Naive thymus-derived CD4-positive, alpha-beta T cell (primary cell): ENCODE measurements at regions not wholly inside any gene's neighbourhood (a gene's known extent, or its start where the extent isn't known, plus 50 kb on each side); places are given as distances from the start of the nearest gene placed in this dataset.
"Not testable (repeated sequence)": the region's sequence is repeated elsewhere in the genome, so short reads cannot be mapped to it uniquely, and the experiment has no call there.

ENCODE experiments used
- ATAC-seq: fragments of 150-1000 bp; cut with Tn5 transposase; 2 replicates; pipeline ENCODE4 v1.10.0; 2021; ENCODE audit warnings: mild to moderate bottlenecking, moderate library complexity
- CTCF ChIA-PET: fragments of 350-600 bp; sonication (Branson Sonifier 250); formaldehyde crosslinking; loops from one replicate; lab custom pipeline; 2021; ENCODE audit warnings: antibody characterized with exemption; lab: Charles Lee
- POLR2A ChIA-PET: fragments of 350-600 bp; sonication (Branson Sonifier 250); formaldehyde crosslinking; loops from one replicate; lab custom pipeline; 2021; ENCODE audit warnings: antibody characterized with exemption, inconsistent platforms; lab: Charles Lee
- DNase-seq, 9 donors: peaks; one replicate each; pipeline versions ENCODE4 v3.0.0 to v3.0.0-alpha.2; 2020 to 2022; ENCODE audit warnings: mixed read lengths in 1 of 9
- H3K27ac ChIP-seq: one replicate; pipeline ENCODE4 v1.7.0; 2013; ENCODE audit warnings: mild to moderate bottlenecking, low read depth, low read length, moderate library complexity
- H3K27me3 ChIP-seq, 2 donors: one replicate each; pipeline ENCODE4 v1.7.0; 2013; ENCODE audit warnings: low read length in 2 of 2, mild to moderate bottlenecking in 2 of 2, moderate library complexity in 2 of 2; ENCODE audit not compliant: control insufficient read depth in 2 of 2, insufficient read depth in 2 of 2
- H3K36me3 ChIP-seq, 3 experiments: 1 replicate in 2 of 3; 2 replicates in 1 of 3; pipeline ENCODE4 v1.7.0; 2013; ENCODE audit warnings: low read length in 3 of 3, mild to moderate bottlenecking in 3 of 3, moderate library complexity in 1 of 3; ENCODE audit not compliant: insufficient read depth in 3 of 3, control insufficient read depth in 2 of 3
- H3K4me1 ChIP-seq, 2 donors: one replicate each; pipeline ENCODE4 v1.7.0; 2013; ENCODE audit warnings: low read length in 2 of 2, mild to moderate bottlenecking in 2 of 2, moderate library complexity in 1 of 2; ENCODE audit not compliant: control insufficient read depth in 2 of 2, insufficient read depth in 2 of 2
- H3K4me3 ChIP-seq: 2 replicates; pipeline ENCODE4 v1.7.0; 2013; ENCODE audit warnings: mild to moderate bottlenecking, low read length
- H3K9me3 ChIP-seq, 3 experiments: 1 replicate in 2 of 3; 2 replicates in 1 of 3; pipeline ENCODE4 v1.7.0; 2013; ENCODE audit warnings: low read length in 3 of 3; ENCODE audit not compliant: control insufficient read depth in 2 of 3
- H3K27ac Mint-ChIP-seq, 9 donors: one replicate each; pipeline ENCODE4 v1.8.0; 2020 to 2022; ENCODE audit warnings: mixed read lengths in 9 of 9, mild to moderate bottlenecking in 8 of 9, moderate library complexity in 5 of 9, inconsistent platforms in 2 of 9
- H3K27me3 Mint-ChIP-seq, 5 donors: one replicate each; pipeline ENCODE4 v1.8.0; 2021 to 2022; ENCODE audit warnings: mixed read lengths in 5 of 5, mild to moderate bottlenecking in 1 of 5
- H3K36me3 Mint-ChIP-seq, 5 donors: one replicate each; pipeline ENCODE4 v1.8.0; 2020 to 2022; ENCODE audit warnings: mixed read lengths in 5 of 5, mild to moderate bottlenecking in 3 of 5, inconsistent platforms in 1 of 5
- H3K4me1 Mint-ChIP-seq, 7 donors: one replicate each; pipeline ENCODE4 v1.8.0; 2020 to 2022; ENCODE audit warnings: mixed read lengths in 7 of 7, mild to moderate bottlenecking in 3 of 7, inconsistent platforms in 1 of 7
- H3K4me3 Mint-ChIP-seq, 10 donors: one replicate each; pipeline ENCODE4 v1.8.0; 2020 to 2022; ENCODE audit warnings: mild to moderate bottlenecking in 10 of 10, mixed read lengths in 10 of 10, moderate library complexity in 6 of 10, inconsistent platforms in 2 of 10
- H3K9me3 Mint-ChIP-seq, 11 donors: one replicate each; pipeline ENCODE4 v1.8.0; 2020 to 2022; ENCODE audit warnings: mixed read lengths in 11 of 11, mild to moderate bottlenecking in 4 of 11, inconsistent platforms in 1 of 11, moderate library complexity in 1 of 11
- intact Hi-C, 2 donors: fragments of 100-400 bp; cut with micrococcal nuclease; formaldehyde crosslinking; loops; one replicate each; pipeline ENCODE4 v1.15.1; 2023

- intact Hi-C loops, H3K9me3 ChIP-seq, ATAC-seq, H3K4me3 ChIP-seq, H3K27ac ChIP-seq, H3K36me3 ChIP-seq, POLR2A ChIA-PET, CTCF ChIA-PET, H3K4me1 ChIP-seq, H3K4me1 Mint-ChIP-seq: not testable (repeated sequence)
- Mint-ChIP-seq H3K27me3 (peaks cover 45 to 75% (median 62%) of the 10 kb centered on the region in 5 donors), H3K9me3 (peaks cover 0 to 76% (median 39%) of the 10 kb centered on the region in 11 donors), H3K4me3 (peak overlapping the region in 2 of 10 donors; percentile 2 to 60), H3K36me3 (peaks cover 0 to 19% (median 6%) of the 10 kb centered on the region in 5 donors), H3K27ac (peak overlapping the region in 5 of 9 donors; percentile 5 to 80 (median 60))
- H3K27me3 ChIP-seq = peaks cover 0 to 20% of the 10 kb centered on the region in 2 donors
- DNase-seq = peak in 1 of 9 donors; percentile 9
These were observed 85.3 kb upstream of the ZNF322 start for GRCh38 chr6:26744837-26745282.

- H3K4me1 Mint-ChIP-seq, H3K4me1 ChIP-seq, H3K9me3 ChIP-seq, H3K36me3 ChIP-seq, H3K27ac ChIP-seq, DNase-seq, CTCF ChIA-PET, ATAC-seq, H3K4me3 ChIP-seq, intact Hi-C loops, POLR2A ChIA-PET: not testable (repeated sequence)
- peaks cover 45 to 80% (median 72%) of the 10 kb centered on the region in 5 donors for H3K27me3 Mint-ChIP-seq
- peaks cover 0 to 79% (median 39%) of the 10 kb centered on the region in 11 donors for H3K9me3 Mint-ChIP-seq
- H3K4me3 Mint-ChIP-seq = peak overlapping the region in 1 of 10 donors; percentile 60
- H3K27ac Mint-ChIP-seq = peak overlapping the region in 1 of 9 donors; percentile 80
- peaks cover 0 to 20% of the 10 kb centered on the region in 2 donors for H3K27me3 ChIP-seq
- H3K36me3 Mint-ChIP-seq = peaks cover 0 to 19% (median 6%) of the 10 kb centered on the region in 5 donors
These were observed 86.4 kb upstream of the ZNF322 start for GRCh38 chr6:26745964-26746363.

- ATAC-seq, H3K4me1 ChIP-seq, H3K27ac ChIP-seq, H3K36me3 Mint-ChIP-seq, POLR2A ChIA-PET, H3K9me3 ChIP-seq, H3K4me1 Mint-ChIP-seq, intact Hi-C loops, CTCF ChIA-PET, H3K4me3 ChIP-seq, H3K36me3 ChIP-seq: not testable (repeated sequence)
- H3K9me3 Mint-ChIP-seq = peaks cover 0 to 55% (median 24%) of the 10 kb centered on the region in 11 donors
- H3K27me3 Mint-ChIP-seq = peaks cover 21 to 58% (median 55%) of the 10 kb centered on the region in 5 donors
- DNase-seq = peak in 1 of 9 donors; percentile 12
- peak overlapping the region in 2 of 9 donors; percentile 11 to 72 for H3K27ac Mint-ChIP-seq
- H3K4me3 Mint-ChIP-seq = peak overlapping the region in 4 of 10 donors; percentile 16 to 45 (median 30)
- peaks cover 0 to 11% of the 10 kb centered on the region in 2 donors for H3K27me3 ChIP-seq
These were observed 89.7 kb upstream of the ZNF322 start for GRCh38 chr6:26749126-26749758.

- H3K27ac Mint-ChIP-seq, POLR2A ChIA-PET, H3K36me3 ChIP-seq, H3K27ac ChIP-seq, ATAC-seq, DNase-seq, H3K4me1 ChIP-seq, H3K4me3 ChIP-seq, H3K4me3 Mint-ChIP-seq, H3K36me3 Mint-ChIP-seq, CTCF ChIA-PET, H3K27me3 ChIP-seq, H3K4me1 Mint-ChIP-seq, H3K9me3 ChIP-seq, intact Hi-C loops: not testable (repeated sequence)
- H3K9me3 Mint-ChIP-seq = peaks cover 0 to 55% (median 19%) of the 10 kb centered on the region in 11 donors
- H3K27me3 Mint-ChIP-seq = peaks cover 16 to 58% (median 55%) of the 10 kb centered on the region in 5 donors
These were observed 90.2 kb upstream of the ZNF322 start for GRCh38 chr6:26749759-26750126.

GRCh38 chr6:26754212-26754611 is 94.7 kb upstream of the ZNF322 start:
- no peaks in the 10 kb centered on the region for H3K4me1 ChIP-seq
- POLR2A ChIA-PET = no interaction called here
- Mint-ChIP-seq H3K27me3 (peaks cover 0 to 56% (median 50%) of the 10 kb centered on the region in 5 donors), H3K27ac (peak overlapping the region in 5 of 9 donors; percentile 49 to 73 (median 62)), H3K9me3 (peaks cover 0 to 41% (median 13%) of the 10 kb centered on the region in 11 donors), H3K4me1 (peaks cover 0 to 3% (median 0%) of the 10 kb centered on the region in 7 donors), H3K4me3 (peak overlapping the region in 2 of 10 donors; percentile 30 to 67), H3K36me3 (peaks cover 0 to 4% (median 3%) of the 10 kb centered on the region in 5 donors)
- no peak overlapping the region for H3K4me3 ChIP-seq
- peaks cover 0 to 10% of the 10 kb centered on the region in 2 donors for H3K27me3 ChIP-seq
- intact Hi-C loops = no loop called here
- H3K27ac ChIP-seq = no peak overlapping the region
- H3K9me3 ChIP-seq = peaks cover 0 to 3% (median 0%) of the 10 kb centered on the region in 3 experiments
- no peaks in the 10 kb centered on the region for H3K36me3 ChIP-seq
- ATAC-seq (no peak), DNase-seq (no peak)
- CTCF ChIA-PET = no interaction called here

GRCh38 chr6:26754801-26755200 is 95.3 kb upstream of the ZNF322 start:
- H3K27ac ChIP-seq, ATAC-seq, H3K36me3 ChIP-seq, H3K4me3 ChIP-seq, H3K4me1 Mint-ChIP-seq, H3K4me1 ChIP-seq, CTCF ChIA-PET, DNase-seq, POLR2A ChIA-PET, H3K36me3 Mint-ChIP-seq, H3K9me3 ChIP-seq, intact Hi-C loops: not testable (repeated sequence)
- Mint-ChIP-seq H3K4me3 (peak overlapping the region in 4 of 10 donors; percentile 30 to 67 (median 38)), H3K9me3 (peaks cover 0 to 40% (median 13%) of the 10 kb centered on the region in 11 donors), H3K27me3 (peaks cover 0 to 53% (median 47%) of the 10 kb centered on the region in 5 donors), H3K27ac (peak overlapping the region in 5 of 9 donors; percentile 29 to 87 (median 70))
- H3K27me3 ChIP-seq = peaks cover 0 to 10% of the 10 kb centered on the region in 2 donors
